K562 (cell line): ENCODE measurements at regions not wholly inside any gene's neighbourhood (a gene's known extent, or its start where the extent isn't known, plus 50 kb on each side); places are given as distances from the start of the nearest gene placed in this dataset.

Source experiments
- RNF2 ChIP-seq: sonication (generic); IDR thresholded peaks from 2 replicates; pipeline ENCODE4 v1.6.1; 2016
- STAT5B ChIP-seq: fragments of 250-450 bp; sonication (Bioruptor Pico); IDR thresholded peaks from 2 replicates; pipeline ENCODE4 v1.8.0; 2021; ENCODE audit warnings: mild to moderate bottlenecking, inconsistent platforms
- ZBTB8A ChIP-seq: fragments of 450-650 bp; IDR thresholded peaks from 2 replicates; pipeline ENCODE4 v1.6.1; 2018; ENCODE audit warnings: mild to moderate bottlenecking, moderate library complexity; ENCODE audit not compliant: partially characterized antibody
- ZNF316 ChIP-seq: fragments of 450-650 bp; IDR thresholded peaks from 2 replicates; pipeline ENCODE4 v1.6.1; 2016
- TF ChIP-seq, protein P1 (sequence below), 2 experiments: fragments of 450-650 bp; IDR thresholded peaks; 2 replicates each; pipeline ENCODE4 v1.6.1; 2016; ENCODE audit warnings: mild to moderate bottlenecking in 2 of 2, borderline replicate concordance in 1 of 2, low read depth in 1 of 2, moderate library complexity in 1 of 2
- TF ChIP-seq, protein P2 (sequence below): fragments of 450-650 bp; IDR thresholded peaks from 2 replicates; pipeline ENCODE4 v1.6.1; 2016; ENCODE audit warnings: antibody characterized with exemption
- TF ChIP-seq, protein P3 (sequence below): fragments of 150-350 bp; conservative IDR thresholded peaks from 2 replicates; pipeline ENCODE4 v1.6.1; 2014; ENCODE audit warnings: low read length

DNA sequence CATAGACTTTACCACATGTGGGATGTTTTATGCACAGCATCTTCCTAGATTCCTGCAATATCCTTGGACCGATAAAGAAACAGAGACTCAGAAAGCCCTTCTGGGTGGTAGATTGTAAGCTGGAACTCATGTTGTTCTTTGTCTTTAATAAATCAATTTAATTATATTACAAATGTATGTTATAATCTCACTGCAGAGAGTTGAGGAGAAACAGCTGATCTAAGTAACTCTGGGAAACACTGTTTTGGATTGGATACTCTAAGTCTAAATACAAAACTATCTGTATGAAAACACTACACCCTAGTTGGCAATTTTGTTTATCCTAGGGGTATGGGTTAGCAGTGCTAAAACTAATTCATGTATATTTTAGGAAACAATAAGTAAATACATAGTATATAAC is 1015.2 kb downstream of the XPNPEP1 start (continued):
- TF ChIP-seq, protein P1, sequence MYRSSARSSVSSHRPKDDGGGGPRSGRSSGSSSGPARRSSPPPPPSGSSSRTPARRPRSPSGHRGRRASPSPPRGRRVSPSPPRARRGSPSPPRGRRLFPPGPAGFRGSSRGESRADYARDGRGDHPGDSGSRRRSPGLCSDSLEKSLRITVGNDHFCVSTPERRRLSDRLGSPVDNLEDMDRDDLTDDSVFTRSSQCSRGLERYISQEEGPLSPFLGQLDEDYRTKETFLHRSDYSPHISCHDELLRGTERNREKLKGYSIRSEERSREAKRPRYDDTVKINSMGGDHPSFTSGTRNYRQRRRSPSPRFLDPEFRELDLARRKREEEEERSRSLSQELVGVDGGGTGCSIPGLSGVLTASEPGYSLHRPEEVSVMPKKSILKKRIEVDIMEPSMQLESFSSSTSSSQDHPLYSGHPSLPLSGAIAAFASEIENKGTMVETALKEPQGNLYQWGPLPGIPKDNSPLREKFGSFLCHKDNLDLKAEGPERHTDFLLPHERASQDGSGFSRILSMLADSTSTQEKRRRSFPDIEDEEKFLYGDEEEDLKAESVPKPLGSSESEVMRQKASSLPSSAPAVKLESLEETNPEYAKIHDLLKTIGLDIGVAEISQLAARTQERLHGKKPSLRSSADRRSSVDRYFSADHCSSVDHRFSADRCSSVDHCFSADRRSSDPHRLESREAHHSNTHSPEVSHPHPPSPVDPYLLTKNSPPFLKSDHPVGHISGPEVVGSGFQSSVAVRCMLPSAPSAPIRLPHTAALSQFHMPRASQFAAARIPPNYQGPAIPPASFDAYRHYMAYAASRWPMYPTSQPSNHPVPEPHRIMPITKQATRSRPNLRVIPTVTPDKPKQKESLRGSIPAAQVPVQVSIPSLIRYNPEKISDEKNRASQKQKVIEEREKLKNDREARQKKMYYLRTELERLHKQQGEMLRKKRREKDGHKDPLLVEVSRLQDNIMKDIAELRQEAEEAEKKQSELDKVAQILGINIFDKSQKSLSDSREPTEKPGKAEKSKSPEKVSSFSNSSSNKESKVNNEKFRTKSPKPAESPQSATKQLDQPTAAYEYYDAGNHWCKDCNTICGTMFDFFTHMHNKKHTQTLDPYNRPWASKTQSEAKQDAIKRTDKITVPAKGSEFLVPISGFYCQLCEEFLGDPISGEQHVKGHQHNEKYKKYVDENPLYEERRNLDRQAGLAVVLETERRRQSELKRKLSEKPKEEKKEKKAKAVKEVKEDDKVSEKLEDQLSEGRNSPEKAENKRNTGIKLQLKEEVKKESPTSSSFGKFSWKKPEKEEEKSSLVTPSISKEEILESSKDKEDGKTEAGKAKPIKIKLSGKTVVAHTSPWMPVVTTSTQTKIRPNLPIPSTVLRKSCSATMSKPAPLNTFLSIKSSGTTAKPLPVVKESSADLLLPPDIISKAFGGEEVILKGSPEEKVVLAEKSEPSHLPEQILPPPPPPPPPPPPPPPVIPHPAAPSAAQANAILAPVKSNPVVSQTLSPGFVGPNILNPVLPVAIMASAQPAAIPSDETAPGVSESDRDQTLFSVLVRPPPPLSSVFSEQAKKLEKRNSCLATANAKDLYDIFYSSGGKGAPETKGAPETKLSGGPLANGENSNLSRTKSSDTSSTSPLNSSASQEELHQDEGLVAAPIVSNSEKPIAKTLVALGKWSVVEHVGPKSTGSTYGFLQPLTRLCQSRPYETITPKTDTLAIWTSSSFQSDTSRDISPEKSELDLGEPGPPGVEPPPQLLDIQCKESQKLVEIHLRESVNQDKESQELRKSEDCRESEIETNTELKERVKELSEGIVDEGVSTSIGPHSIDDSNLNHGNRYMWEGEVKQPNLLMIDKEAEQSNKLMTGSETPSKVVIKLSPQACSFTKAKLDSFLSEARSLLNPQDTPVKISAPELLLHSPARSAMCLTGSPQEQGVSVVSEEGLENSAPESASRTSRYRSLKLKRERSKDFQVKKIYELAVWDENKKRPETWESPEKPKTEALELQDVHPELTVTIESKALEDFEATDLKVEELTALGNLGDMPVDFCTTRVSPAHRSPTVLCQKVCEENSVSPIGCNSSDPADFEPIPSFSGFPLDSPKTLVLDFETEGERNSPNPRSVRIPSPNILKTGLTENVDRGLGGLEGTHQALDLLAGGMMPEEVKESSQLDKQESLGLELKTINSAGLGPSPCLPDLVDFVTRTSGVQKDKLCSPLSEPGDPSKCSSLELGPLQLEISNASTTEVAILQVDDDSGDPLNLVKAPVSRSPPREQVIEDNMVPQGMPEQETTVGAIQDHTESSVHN (IDR thresholded peaks at IDR 0.05; ENCODE audit: borderline replicate concordance in 1 of 2, low read depth in 1 of 2) = no peak
- TF ChIP-seq, protein P2, sequence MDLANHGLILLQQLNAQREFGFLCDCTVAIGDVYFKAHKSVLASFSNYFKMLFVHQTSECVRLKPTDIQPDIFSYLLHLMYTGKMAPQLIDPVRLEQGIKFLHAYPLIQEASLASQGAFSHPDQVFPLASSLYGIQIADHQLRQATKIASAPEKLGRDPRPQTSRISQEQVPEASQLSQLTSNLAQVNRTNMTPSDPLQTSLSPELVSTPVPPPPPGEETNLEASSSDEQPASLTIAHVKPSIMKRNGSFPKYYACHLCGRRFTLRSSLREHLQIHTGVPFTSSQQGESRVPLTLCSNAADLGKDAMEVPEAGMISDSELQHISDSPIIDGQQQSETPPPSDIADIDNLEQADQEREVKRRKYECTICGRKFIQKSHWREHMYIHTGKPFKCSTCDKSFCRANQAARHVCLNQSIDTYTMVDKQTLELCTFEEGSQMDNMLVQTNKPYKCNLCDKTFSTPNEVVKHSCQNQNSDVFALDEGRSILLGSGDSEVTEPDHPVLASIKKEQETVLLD = no peak
- no peak for TF ChIP-seq RNF2
- TF ChIP-seq ZNF316 = no peak
- TF ChIP-seq, protein P3, sequence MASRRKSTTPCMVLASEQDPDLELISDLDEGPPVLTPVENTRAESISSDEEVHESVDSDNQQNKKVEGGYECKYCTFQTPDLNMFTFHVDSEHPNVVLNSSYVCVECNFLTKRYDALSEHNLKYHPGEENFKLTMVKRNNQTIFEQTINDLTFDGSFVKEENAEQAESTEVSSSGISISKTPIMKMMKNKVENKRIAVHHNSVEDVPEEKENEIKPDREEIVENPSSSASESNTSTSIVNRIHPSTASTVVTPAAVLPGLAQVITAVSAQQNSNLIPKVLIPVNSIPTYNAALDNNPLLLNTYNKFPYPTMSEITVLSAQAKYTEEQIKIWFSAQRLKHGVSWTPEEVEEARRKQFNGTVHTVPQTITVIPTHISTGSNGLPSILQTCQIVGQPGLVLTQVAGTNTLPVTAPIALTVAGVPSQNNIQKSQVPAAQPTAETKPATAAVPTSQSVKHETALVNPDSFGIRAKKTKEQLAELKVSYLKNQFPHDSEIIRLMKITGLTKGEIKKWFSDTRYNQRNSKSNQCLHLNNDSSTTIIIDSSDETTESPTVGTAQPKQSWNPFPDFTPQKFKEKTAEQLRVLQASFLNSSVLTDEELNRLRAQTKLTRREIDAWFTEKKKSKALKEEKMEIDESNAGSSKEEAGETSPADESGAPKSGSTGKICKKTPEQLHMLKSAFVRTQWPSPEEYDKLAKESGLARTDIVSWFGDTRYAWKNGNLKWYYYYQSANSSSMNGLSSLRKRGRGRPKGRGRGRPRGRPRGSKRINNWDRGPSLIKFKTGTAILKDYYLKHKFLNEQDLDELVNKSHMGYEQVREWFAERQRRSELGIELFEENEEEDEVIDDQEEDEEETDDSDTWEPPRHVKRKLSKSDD = no peak
- no peak for TF ChIP-seq ZBTB8A
- TF ChIP-seq STAT5B (CRISPR knock-in tag) = no peak
